D721Med (cell line): ENCODE measurements at regions not wholly inside any gene's neighbourhood (a gene's known extent, or its start where the extent isn't known, plus 50 kb on each side); places are given as distances from the start of the nearest gene placed in this dataset.

Source experiments
- DNase-seq: peaks from one replicate; pipeline ENCODE4 v3.0.0; 2011; ENCODE audit warnings: low spot score; ENCODE audit not compliant: insufficient read length
- FAIRE-seq: peaks from 2 replicates; lab custom pipeline; 2011; peaks lifted over from hg19 to GRCh38; lab: Jason Lieb, UNC
- TF ChIP-seq, protein P1 (sequence below): IDR thresholded peaks from 2 replicates; pipeline ENCODE4 v1.5.1; 2012; ENCODE audit warnings: mild to moderate bottlenecking, control low read depth; ENCODE audit not compliant: insufficient read depth; ENCODE audit errors: missing control alignments

DNA sequence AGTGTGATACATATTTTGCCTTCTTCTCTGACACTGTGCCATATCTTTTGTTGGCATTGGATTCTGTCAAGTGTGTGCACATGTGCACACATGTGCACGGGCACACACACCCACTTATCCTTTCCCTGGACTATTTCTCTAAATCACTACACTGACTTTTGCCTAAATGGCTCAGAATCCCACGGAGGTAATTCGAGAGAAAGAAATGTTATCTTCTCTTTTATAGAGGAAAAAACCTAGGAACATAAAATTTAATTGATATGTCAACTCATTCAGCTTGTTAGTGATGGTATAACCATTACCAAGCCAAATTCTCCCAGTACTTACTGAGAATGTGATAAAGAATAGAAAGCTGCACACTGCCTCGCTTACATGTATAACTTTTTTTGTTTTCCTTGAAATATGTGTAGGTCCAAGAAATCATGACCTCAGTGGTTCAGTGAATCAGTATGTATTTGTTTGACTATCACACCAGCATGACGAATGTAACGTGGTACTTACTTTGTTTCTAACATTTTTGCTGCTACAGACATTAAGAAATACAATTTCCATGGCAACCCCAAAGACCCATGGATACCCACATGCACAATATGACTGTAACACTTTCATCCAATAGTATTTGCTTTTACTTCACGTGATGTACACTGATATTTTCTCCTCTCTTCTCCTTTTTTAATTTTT lies 163.0 kb downstream of the PCDH7 start:
- TF ChIP-seq, protein P1, sequence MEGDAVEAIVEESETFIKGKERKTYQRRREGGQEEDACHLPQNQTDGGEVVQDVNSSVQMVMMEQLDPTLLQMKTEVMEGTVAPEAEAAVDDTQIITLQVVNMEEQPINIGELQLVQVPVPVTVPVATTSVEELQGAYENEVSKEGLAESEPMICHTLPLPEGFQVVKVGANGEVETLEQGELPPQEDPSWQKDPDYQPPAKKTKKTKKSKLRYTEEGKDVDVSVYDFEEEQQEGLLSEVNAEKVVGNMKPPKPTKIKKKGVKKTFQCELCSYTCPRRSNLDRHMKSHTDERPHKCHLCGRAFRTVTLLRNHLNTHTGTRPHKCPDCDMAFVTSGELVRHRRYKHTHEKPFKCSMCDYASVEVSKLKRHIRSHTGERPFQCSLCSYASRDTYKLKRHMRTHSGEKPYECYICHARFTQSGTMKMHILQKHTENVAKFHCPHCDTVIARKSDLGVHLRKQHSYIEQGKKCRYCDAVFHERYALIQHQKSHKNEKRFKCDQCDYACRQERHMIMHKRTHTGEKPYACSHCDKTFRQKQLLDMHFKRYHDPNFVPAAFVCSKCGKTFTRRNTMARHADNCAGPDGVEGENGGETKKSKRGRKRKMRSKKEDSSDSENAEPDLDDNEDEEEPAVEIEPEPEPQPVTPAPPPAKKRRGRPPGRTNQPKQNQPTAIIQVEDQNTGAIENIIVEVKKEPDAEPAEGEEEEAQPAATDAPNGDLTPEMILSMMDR = no peak
- FAIRE-seq (no peak), DNase-seq (no peak)

DNA sequence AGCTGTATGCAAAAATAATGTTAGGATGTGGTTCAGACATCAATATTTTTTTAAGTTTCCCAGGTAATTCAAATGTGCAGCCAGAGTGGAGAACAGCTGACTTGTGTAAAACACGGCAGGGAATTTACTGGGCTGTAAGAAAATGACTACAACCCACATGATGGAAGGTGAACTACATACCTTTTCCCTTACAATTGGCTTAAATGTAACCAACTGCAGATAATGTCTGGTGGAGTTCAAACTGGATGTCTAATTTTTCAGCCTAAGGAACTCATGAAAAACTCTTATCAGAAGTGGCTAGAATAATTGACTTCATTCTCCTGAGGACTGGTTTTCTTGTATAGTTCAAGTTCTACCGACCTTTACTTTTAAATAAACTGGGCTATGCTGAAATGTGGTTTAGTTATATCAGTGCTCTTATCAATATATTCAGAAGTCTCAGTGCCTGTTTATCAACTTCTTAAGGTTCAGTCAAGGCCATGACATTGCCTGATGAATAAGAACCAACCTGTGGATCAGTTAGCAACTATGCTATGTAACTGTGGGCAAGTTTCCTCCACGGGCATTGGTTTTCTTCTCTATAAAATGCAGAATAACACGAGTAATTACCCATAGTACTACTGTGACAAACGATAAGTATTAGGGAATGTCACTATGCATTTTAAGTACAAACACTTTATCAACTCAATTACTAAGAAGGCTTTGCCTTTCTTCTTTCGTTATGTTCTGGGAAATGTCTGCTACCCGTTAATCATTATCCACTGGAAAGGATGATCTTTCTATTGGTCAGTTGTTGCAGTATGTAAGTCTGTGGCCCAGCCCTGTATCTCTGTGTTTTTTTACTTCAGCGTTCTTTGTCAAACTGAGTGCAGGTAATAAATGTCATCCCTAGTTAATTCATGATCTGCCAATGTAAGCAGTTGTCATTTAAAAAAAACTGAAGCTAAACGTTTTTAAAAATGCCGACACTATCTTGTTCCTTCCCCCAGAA lies 181.6 kb downstream of the PCDH7 start:
- DNase-seq = no peak
- TF ChIP-seq, protein P1 = no peak
- FAIRE-seq = no peak

DNA sequence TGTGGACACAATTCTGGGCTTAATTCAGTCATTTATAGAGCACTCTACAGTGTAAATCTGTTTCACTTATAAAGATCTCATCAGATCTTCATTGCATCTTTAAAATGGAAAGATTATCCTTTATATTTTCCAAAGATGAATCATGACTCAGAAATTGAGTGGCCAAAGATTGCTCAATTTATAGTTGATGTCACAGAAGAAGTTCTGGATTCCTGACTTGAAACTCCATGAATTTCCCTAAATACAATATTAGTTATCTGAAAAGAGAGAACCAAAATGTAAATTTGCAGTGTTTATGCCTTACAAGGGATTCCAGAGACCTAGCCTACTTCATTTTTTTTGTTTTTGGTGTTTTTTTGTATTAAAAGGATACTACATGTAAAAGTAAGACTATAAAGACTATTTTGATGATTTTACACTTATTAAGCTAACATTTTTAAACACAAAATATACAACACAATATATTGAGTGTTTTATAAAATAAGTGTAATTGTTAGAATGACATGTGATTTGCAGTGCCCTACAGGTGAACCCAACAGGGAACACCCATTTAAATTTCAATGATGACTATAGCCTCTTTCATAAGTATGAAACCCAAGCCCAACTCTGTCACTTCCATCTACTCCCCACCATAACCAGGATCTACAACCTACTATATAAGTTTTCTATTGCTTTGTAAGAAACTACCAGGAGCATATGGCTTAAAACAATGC lies 183.5 kb downstream of the PCDH7 start:
- FAIRE-seq = no peak

DNA sequence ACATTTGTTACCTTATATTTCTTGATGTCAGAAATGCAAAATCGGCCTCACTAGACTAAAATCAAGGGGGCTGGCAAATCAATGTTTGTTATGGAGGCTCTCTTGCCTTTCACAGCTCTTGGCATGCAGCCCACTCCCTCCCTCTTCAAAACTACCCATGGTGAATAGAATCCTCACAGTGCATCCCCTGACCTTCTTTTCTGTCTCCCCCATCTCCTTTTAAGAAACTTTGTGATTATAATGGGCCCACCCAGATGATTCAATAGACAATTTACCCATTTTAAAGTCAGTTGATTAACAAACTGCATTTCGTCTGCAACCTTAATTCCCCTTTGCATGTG lies 184.0 kb downstream of the PCDH7 start:
- FAIRE-seq (no peak), DNase-seq (no peak)
- TF ChIP-seq, protein P1 = no peak

More for the DNA sequence above, 183.5 kb downstream of the PCDH7 start:
- TF ChIP-seq, protein P1 = no peak
- DNase-seq = no peak

DNA sequence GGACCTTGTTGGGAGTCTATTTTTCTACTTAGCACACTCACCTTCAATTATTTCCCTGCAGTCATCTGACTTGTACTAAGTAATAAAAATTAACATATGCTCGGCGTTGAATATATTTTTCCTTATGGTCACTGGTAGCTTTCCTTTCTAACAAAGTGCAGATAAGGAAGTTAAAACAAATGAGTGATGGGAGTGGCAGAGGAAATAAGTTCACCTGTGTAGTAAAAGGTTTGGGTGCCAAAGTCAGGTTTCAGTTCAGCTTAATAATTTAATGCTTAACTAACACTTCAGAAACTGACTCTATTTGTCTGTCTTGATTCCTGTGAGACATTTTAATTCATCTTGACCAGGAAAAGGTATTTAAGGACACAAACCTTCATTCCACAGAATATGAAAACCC lies 184.4 kb downstream of the PCDH7 start:
- TF ChIP-seq, protein P1 = no peak
- no peak for DNase-seq
- no peak for FAIRE-seq

DNA sequence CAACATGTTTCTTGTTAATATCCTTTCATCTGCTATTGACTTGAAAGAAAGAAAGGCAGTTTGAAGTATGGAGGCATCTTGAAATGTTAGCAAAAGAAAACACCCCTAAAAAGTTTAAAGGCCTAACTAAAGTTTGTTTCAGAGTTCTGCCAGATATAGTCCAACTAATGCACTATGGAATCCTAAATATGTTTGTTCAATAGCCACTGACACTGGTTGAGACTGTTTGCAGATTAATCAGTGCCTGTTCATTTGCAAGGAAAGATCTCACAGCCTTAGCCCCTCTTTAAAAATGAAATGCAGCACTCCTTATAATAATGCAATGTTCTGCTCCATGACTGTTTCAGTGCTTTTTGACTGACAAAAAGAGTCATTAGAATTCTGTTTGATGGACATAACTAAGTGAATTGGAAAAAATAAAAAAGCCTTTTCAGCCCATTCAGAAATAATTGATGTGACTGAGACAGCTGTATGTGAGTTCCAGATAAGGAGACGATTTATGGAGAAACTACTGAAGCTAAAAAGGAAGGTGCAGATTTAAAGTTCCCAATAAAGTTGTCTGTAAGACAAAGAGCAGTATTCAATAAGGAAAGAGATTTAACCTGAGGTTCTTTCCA lies 192.0 kb downstream of the PCDH7 start:
- no peak for DNase-seq
- TF ChIP-seq, protein P1 = no peak
- FAIRE-seq = no peak
